ENCODE measurements at regions not wholly inside any gene's neighbourhood (a gene's known extent, or its start where the extent isn't known, plus 50 kb on each side); places are given as distances from the start of the nearest gene placed in this dataset.

DNA sequence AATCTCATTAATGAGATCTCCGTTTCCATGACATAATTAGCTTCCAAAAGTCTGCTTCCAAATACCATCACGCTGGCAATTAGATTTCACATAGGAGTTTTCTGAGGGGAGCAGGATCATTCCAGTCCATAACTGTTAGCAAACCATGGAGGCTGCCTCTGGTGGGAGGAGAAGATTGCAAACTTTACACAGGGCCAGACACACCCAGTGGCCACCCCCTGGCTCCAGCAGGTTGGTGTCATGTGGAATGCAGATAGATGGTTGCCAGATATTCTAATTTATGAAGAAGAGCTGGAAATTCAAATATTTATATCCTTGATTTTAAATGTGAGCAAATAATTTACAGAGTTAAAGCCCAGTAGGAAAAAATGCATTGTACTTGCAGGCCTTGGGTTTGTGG lies 164.2 kb downstream of the ICE1 start:
- H3K4me3 ChIP-seq (ENCODE audit: low read depth, low read length), result no peak overlapping the region
- TF ChIP-seq, protein P1, sequence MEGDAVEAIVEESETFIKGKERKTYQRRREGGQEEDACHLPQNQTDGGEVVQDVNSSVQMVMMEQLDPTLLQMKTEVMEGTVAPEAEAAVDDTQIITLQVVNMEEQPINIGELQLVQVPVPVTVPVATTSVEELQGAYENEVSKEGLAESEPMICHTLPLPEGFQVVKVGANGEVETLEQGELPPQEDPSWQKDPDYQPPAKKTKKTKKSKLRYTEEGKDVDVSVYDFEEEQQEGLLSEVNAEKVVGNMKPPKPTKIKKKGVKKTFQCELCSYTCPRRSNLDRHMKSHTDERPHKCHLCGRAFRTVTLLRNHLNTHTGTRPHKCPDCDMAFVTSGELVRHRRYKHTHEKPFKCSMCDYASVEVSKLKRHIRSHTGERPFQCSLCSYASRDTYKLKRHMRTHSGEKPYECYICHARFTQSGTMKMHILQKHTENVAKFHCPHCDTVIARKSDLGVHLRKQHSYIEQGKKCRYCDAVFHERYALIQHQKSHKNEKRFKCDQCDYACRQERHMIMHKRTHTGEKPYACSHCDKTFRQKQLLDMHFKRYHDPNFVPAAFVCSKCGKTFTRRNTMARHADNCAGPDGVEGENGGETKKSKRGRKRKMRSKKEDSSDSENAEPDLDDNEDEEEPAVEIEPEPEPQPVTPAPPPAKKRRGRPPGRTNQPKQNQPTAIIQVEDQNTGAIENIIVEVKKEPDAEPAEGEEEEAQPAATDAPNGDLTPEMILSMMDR (IDR thresholded peaks at IDR 0.05; ENCODE audit: insufficient read depth, low read depth, low read length, missing control alignments), result no peak
- DNase-seq (ENCODE audit: low read depth), result no peak

DNA sequence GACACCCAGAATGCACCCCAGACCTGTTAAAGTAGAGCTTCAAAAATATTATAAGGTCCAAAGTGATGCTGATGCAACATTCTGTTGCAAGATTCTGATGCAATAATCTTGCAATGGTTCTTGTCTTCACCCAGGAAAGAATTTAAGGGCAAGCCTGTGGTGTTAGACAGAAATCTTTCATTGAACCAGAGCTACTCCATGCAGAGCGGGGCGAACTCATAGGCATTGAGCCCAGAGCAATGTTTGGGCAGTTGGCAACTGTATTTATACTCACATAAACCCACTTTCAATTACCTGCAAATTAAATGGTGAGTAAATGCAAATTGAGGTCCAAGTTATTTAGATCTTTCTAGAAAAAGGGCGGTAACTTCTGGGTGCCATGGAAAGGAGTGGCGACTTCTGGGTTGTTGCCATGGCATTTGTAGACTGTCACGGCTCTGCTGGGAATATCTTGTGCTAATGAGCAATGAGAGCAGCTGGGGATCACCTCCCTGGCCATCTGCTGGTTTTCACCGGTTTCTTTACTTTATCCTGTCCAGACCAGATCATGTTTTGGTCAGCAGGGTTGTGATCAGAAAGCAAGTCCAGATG lies 163.4 kb downstream of the ICE1 start:
- DNase-seq (ENCODE audit: low read depth), result no peak
- H3K4me3 ChIP-seq (ENCODE audit: low read depth, low read length), result no peak overlapping the region
- TF ChIP-seq, protein P1 (IDR thresholded peaks at IDR 0.05; ENCODE audit: insufficient read depth, low read depth, low read length, missing control alignments), result no peak

DNA sequence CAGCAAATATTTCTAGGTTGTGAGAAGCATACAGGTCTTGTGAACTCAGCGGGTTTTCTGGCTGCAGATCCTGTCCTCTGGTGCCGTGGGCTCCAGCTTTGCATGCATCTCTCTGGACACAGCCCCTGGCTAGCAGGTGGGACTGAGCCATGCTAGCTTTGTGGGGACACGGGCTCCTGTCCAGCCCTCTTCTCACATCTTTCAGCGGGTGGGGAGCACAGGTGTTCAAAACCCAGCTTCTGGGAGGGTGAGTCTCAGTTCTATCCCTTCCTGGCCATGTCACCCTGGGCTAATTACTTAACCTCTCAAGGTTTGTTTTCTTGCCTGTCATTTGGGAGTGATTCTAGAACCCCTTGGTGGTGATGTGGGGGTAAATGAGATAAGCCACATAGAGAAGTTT lies 162.3 kb downstream of the ICE1 start:
- H3K4me3 ChIP-seq (ENCODE audit: low read depth, low read length), result no peak overlapping the region
- TF ChIP-seq, protein P1 (IDR thresholded peaks at IDR 0.05; ENCODE audit: insufficient read depth, low read depth, low read length, missing control alignments), result no peak

DNA sequence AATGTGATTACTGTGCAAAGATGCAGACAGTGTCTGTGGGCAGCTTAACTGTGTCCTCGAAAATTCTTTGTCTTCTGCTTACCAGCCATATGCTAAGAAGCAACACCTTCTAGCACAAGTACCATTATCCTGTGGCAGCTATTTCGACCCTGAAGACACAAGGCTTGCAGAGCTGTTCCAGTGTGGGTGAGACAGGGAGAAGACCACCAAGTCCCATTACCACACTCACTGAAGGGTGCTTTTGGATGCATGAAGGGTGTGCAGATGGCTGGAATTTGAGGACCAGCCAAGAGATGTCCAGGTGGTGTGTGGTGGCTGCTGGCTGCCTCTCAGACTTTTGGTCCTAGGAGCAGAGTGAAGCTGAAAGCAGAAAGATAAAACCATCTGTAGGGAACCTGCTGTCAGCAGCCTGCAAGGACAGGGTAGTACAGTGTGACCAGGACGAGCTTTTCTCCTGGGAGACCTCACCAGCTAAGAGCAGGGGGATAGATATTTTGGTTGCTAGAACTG lies 161.8 kb downstream of the ICE1 start:
- TF ChIP-seq, protein P1 (IDR thresholded peaks at IDR 0.05; ENCODE audit: insufficient read depth, low read depth, low read length, missing control alignments), result no peak
- H3K4me3 ChIP-seq (ENCODE audit: low read depth, low read length), result no peak overlapping the region
- DNase-seq (ENCODE audit: low read depth), result no peak

More for the DNA sequence above, 162.3 kb downstream of the ICE1 start:
- no peak for DNase-seq (ENCODE audit: low read depth)

DNA sequence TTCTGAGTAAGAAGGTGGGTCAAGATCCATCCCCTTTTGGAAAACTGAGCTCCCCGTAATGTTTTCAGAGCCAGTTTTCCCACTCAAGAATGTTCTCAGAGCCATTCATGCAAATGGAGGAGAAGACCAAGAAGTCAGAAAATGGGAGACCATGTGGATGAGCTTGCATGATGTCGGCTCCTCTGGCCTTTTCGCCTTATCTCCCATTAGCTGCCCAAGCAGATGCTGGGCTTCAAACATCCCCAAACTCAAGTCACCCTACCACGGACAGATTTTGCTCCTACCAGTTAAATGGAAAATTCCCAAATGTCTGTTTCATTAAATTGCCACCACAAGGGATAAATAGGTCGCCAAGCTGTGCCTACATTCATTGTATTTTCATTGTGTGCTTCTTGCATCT lies 161.4 kb downstream of the ICE1 start:
- H3K4me3 ChIP-seq (ENCODE audit: low read depth, low read length), result no peak overlapping the region
- no peak for DNase-seq (ENCODE audit: low read depth)
- TF ChIP-seq, protein P1 (IDR thresholded peaks at IDR 0.05; ENCODE audit: insufficient read depth, low read depth, low read length, missing control alignments), result no peak

DNA sequence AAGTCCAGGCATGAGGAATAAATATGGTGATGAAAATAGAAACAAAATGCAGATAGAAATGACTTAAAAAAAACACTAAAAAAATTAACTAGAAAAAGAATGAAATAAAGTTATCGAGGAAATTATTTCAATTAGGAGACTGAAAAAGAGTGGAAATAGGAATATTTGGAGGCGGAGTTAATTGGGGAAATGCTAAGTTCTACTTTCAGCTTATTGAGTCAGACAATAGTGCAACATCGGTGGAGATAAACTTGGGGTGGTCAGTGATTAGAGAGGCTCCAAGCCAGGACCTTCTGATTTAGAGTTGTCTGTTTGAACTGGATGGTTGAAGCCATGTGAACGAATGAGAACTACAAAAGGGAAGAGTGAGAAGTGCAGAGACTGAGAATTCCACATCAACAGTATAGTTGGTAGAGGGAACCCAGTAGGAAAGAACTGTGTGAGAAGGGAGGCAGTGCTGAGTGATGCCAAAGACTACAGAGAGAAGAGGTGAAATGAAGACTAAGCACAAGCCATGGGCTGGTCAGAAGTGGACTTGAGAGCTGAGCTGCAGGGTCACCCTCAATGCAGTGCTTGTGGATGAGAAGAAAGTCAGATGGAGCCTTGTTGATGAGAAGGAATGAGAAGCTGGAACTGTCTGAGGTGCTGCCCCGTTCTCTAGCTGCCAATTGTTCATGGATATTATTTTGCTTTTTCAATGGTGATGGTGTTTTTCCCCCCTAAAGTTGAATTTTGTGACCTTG lies 160.7 kb downstream of the ICE1 start:
- TF ChIP-seq, protein P1 (IDR thresholded peaks at IDR 0.05; ENCODE audit: insufficient read depth, low read depth, low read length, missing control alignments), result no peak
- no peak overlapping the region for H3K4me3 ChIP-seq (ENCODE audit: low read depth, low read length)
- no peak for DNase-seq (ENCODE audit: low read depth)
